Kidney capillary endothelial cell (primary cell): ENCODE measurements at regions not wholly inside any gene's neighbourhood (a gene's known extent, or its start where the extent isn't known, plus 50 kb on each side); places are given as distances from the start of the nearest gene placed in this dataset.

ENCODE experiments used
- DNase-seq: peaks from one replicate; pipeline ENCODE4 v3.0.0-alpha.2; 2018; ENCODE audit warnings: low spot score

- no peak for DNase-seq
These were observed 518.6 kb downstream of the MIAT start for GRCh38 chr22:27175974-27176373.

GRCh38 chr22:27179161-27179560 lies 521.8 kb downstream of the MIAT start:
- peak; percentile 60 for DNase-seq

GRCh38 chr22:27181537-27181936 lies 524.1 kb downstream of the MIAT start:
- no peak for DNase-seq

GRCh38 chr22:27183474-27183873 lies 526.1 kb downstream of the MIAT start:
- no peak for DNase-seq

DNA sequence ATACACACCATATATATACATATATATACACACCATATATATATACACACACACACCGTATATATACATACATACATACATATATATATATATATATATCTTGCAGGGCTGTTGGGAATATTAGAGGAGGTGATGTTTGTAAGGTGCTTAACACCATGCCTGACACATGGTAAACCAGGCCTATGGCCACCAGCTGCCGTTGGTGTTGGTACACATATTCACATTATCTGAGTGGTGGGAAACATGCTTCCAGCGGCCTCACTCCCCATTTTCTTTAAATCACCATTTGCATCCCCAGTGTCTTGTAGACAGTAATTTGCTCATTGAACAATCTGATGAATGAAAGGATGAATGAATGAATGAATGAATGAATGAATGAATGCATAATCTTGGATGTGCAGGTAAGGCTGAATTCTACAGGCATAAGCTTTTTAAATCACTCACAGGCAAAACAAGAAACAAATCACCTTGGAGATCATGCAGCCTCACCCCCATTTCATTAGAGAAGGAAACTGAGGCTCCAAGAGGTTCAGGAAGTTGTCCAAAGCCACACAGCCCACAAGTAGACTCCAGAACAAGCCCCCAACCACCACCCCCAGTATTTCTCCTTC lies 527.8 kb downstream of the MIAT start:
- no peak for DNase-seq

DNA sequence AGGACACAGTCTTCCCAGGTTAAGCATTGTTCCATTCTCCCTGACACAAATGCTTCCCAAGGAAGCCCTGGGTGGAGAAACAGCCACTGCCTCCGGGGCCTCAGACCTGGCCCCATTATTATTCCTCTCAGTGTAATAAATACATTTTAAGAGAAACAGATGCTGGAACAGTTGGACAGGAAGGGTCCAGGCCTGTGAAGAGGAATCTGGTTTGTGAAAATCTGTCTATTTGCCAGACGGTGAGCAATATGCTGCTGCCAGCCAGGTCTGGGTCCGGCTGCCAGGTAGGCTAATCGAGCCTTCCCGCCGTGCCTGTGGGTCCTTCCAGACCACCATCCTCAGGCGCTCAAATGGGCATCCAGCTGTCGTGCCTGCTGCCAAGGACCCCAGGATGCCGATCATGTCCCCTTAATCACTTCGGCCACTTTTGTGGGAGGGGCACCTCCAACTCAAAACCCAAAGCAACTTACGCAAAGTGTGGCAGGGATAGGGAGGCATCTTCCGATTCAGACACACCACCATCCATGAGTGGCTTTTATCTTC lies 528.4 kb downstream of the MIAT start:
- DNase-seq, result no peak

DNA sequence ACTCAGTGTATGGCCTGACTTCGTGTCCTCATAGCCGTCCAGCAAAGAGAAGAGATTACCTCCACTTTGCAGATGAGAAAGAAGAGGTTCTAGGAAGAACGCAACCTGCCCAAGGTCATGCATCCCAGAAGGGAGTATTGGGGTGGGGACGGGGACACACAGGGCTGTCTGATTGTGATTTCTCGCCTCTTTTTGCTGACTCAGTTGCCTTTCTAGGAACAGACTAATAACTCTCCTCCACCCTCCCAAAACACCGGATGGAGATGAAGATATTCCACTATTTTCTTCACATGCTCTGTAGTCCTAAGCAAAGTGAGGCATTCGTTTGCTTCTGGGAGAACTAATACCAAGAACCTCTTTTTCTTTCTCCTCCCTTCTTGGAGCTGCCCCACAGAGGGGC lies 529.3 kb downstream of the MIAT start:
- no peak for DNase-seq

DNA sequence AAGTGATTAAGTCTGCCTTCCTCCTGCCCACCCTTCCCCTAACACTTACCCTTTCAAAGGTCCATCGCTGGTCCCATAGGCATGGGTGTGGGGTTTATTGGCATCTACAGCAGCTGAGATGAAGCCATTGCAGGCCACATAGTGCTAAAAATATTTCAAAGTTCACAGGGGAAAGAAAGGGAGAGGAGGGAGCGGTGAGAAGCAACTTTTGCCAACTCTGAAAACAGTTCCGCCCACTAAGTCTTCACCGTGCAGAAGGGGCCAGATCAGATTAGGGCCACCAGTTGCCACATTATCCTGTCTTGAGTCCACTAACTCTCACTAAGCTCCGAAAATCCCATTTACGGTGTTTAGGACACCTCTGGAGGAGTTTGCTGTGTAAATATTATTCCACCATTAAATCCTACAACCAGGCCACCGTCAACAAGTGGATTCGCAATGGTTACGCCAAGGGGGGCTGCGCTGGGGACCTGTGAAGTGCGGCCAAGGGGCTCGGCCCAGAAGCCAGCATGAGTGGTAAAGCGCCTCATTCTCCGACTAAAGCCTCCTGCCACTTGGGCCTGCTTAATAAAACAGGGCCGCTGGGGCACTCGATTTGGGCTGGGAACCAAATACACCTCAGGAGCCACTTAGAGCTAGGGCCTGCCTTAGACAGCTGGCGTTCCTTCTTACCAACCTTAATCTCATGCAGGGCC lies 534.9 kb downstream of the MIAT start:
- no peak for DNase-seq

GRCh38 chr22:27193215-27193614 lies 535.8 kb downstream of the MIAT start:
- no peak for DNase-seq

- no peak for DNase-seq
These were observed 536.2 kb downstream of the MIAT start for GRCh38 chr22:27193636-27194035.

DNA sequence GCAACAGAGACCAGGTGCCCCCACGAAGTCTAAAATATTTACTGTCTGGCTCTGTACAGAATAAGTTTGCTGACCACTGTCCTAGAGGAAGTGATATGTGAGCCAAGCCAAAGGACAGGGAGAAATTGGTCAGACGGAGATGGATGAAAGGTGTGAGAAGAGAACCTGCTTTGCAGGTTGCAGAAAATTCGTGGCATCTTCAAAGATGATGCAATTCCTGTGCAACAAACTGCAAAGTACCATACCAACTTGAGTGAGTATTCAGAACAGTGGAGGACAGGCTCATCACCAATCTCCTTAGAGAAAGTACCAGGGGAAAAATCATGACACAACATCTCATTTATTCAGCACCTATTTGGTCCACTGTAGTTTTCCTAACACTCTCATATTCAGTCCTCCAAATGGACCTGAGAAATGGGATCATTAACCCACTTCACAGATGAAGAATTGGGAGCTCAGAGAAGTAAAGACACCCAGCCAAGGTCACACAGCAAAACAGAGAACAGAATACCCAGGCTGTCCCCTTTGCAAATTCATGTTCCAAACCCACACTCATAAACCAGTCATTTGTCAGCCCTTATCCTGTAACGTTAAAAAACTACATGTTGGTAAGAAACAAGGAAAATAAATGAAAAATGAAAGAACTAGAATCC lies 536.8 kb downstream of the MIAT start:
- DNase-seq, result no peak

GRCh38 chr22:27195094-27195493 lies 537.7 kb downstream of the MIAT start:
- DNase-seq, result no peak

GRCh38 chr22:27195494-27195893 lies 538.1 kb downstream of the MIAT start:
- no peak for DNase-seq

GRCh38 chr22:27196606-27197005 lies 539.2 kb downstream of the MIAT start:
- no peak for DNase-seq

DNA sequence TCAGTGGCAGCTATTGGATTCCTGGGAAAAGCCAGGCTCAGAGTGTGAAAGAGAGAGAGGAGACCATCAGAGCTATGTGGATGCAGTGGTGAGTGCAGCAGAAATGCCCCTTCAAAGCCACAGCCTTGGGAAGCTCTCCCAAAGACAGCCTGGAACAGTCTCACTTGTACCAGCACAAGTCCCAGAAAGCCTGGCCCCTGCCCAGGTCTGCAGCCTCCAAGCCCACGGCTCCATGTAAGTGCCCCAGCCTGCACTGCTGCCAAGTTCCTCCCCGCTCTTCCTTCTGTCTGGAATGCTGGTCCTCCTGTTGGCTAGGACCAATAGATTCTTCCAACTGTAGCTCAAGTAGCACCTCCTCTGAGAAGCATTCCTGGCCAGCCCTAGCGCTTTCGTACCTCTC lies 539.7 kb downstream of the MIAT start:
- no peak for DNase-seq

DNA sequence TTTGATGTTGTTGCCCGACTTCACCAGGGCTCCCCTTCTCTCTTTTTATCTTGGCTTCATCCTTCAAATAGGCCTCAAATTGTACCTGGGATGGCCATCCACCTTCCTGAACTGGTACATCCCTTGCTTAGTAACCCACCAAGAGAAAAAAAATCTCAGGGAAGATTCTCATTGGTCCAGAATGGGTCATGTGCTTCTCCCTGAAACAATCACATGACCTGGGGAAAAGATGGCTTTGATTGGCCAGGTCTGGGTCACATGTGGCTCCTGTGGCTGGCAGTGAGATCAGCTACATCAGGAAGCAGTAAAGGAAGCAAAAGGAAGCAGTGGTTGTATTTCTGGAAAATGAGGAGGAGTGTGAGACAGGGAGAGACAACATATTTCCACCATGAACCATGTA lies 540.2 kb downstream of the MIAT start:
- DNase-seq, result no peak

GRCh38 chr22:27198518-27199035 lies 541.2 kb downstream of the MIAT start:
- DNase-seq, result no peak

DNA sequence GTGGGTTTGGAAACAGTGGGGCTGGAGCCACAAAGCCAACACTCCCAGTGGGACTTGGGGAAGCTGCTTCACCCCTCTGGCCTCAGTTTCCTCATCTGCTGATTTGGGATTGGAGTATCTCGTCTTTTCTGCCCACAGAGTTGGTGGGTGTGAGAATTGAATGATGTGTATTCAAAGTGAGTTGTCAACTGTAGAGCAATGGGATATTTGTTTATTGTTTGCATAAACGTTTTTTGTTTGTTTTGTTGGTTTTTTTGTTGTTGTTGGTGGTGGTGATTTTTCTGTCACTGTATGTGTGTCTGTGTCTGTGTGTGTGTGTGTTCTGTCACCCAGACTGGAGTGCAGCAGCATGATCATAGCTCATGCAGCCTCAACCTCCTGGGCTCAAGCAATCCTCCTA lies 542.0 kb downstream of the MIAT start:
- DNase-seq, result no peak

GRCh38 chr22:27201276-27201675 lies 543.9 kb downstream of the MIAT start:
- DNase-seq, result no peak

DNA sequence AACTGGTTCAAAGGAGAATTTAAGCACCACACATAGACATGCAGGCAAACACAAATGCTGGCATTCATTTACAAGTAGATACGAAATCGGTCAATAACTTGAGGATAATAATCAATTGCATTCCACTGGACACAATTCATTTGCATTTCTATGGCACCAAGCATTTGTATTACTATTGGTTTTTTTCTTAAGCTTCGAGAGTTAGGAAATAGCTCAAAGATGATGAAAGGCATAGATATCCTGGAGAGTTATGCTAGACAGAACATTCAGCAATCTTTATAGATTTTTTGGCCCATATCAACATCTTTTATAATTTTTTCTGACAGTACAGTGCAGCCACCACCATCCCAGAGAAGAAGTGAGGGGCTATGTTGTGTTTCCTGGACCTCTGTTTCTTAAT lies 544.4 kb downstream of the MIAT start:
- DNase-seq, result no peak

DNA sequence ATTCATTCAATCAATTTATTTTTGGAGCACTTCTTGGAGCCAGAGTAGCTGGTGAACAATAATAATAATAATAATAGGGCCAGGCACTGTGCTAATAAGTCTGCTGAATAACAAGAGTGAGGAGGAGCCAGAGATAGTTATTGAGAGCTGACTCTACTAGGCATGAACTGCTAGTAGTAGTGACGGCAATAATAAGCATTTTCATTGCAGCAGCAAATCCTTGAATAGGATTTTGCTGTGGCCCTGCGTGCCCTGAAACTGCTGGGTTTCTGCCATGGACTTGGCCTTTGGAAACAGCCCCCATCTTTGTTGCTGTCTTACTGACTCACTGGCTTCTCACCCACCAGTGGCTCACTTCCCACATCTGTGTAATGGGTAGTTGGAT lies 545.9 kb downstream of the MIAT start:
- no peak for DNase-seq

GRCh38 chr22:27204280-27204679 lies 546.9 kb downstream of the MIAT start:
- no peak for DNase-seq

GRCh38 chr22:27204817-27205216 lies 547.4 kb downstream of the MIAT start:
- no peak for DNase-seq
